Urothelium cell line (cell line): ENCODE measurements at regions not wholly inside any gene's neighbourhood (a gene's known extent, or its start where the extent isn't known, plus 50 kb on each side); places are given as distances from the start of the nearest gene placed in this dataset.

Experiments
- DNase-seq: peaks from one replicate; pipeline ENCODE4 v3.0.0; 2011; ENCODE audit warnings: low spot score, mixed read lengths
- FAIRE-seq: peaks from 2 replicates; lab custom pipeline; 2011; peaks lifted over from hg19 to GRCh38; lab: Jason Lieb, UNC

DNA sequence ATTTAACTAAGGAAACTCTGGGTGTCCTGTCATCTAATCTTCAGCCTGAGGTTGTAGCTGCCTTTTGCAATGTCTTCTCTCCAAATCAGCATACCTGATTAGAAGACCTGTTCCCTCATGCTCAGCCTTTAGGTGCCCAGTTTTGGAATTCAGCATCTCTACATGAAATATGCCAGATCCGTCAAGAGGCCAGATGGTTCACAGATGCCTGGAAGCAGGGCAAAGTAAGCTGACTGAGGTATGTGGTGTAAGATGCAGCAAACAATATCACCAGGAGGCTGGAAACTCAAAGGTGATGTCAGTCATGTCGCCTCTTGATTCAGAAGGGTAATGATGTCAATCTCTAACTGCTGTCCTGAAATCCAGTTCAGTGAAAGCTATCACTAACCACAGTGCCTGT lies 324.4 kb downstream of the PRELID2 start:
- no peak for DNase-seq

DNA sequence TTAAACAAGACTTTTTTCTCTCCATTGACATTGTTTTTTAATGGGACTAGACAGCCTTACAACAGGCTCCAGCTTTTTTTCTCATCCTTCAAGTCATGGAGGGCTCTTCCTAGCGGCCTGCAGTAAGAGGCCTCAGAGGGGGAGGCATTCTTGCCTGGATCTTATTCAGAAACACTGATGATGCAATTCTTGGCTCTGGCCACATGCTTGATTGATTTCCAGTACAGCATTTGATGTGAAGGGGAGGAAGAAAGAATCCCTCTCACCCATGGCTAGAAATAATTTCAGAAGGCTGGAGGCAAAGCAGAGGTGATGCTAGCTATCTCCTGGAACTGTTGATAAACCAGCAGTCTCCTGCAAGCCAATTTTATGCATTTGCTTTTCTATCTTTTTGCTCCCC lies 324.8 kb downstream of the PRELID2 start:
- no peak for DNase-seq
- no peak for FAIRE-seq

More for the DNA sequence above, 324.4 kb downstream of the PRELID2 start:
- FAIRE-seq, result no peak

GRCh38 chr5:145509336-145510136 lies 325.6 kb downstream of the PRELID2 start:
- DNase-seq (no peak), FAIRE-seq (no peak)

DNA sequence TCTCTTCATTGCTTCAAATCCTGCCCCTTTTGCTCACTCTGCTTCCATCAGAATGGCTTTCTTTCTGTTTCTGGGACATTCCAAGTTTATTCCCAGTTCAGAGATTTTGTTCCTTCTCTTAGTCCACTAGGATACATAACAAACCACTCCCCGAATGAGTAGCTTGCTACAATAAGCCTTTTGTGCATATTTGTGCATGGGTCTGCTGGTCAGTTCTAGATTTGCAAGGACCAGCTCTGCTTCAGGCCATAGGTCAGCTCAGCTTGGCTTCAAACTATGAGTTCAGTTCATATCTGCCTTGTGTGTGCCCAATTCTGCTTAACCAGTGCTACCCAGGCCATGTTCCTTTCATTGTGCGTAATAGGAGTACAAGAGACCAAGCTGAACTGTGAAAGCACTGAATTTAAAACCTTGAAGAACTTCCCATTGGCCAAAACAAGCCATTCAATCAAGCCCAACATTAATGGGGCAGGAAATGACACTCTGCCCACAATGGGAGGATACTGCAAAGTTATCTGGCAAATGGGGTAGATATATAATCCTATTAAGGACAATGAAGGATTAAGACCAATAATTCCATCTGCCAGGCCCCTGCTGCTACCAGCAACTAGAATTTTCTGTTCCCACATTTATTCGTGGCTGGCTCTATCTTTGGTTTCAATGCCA lies 328.8 kb downstream of the PRELID2 start:
- DNase-seq (no peak), FAIRE-seq (no peak)

- no peak for FAIRE-seq
These were observed 332.2 kb downstream of the PRELID2 start for GRCh38 chr5:145502906-145503305.

GRCh38 chr5:145500710-145501109 lies 334.4 kb downstream of the PRELID2 start:
- no peak for DNase-seq
- no peak for FAIRE-seq

More at GRCh38 chr5:145502906-145503305, 332.2 kb downstream of the PRELID2 start:
- no peak for DNase-seq

- FAIRE-seq (no peak), DNase-seq (no peak)
These were observed 335.7 kb downstream of the PRELID2 start for GRCh38 chr5:145499483-145499882.

DNA sequence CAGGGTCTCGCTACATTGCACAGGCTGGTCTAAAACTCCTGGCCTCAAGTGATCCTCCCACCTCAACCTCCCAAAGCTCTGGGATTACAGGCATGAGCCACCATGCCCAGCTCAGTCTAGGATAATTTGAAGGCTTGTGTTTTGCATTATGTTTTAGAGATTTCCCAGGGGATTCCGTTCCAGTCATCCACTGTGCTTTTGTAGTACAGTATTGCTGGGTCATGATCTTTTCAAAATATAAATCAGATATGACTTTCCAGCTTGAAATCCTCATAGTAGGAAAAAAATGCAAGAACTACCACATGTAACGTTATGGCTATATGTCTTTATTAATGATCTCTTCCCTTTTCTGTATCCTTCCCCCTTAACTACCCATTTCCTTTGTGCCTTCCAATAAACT lies 338.1 kb downstream of the PRELID2 start:
- DNase-seq (no peak), FAIRE-seq (no peak)

GRCh38 chr5:145495741-145496140 lies 339.4 kb downstream of the PRELID2 start:
- peak; percentile 67 for DNase-seq
- FAIRE-seq, result no peak

DNA sequence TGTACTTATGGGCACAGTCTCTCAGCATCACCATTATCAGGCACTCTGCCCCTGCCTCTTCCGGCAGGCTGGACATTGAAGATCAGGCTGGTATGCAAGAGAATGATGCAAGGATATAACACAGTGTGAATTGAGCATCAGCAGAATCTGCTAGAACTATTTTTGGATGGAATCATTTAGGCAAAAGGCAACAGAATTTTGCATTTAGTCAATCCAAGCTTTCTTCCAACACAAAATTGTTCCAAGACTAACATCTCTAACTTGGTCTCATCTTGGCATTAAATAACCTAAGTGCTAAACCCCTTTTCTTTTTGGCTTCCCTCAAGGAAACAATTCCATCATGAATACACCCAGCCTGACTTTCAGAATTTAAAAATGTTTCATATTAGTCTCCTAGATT lies 339.9 kb downstream of the PRELID2 start:
- FAIRE-seq, result no peak
- no peak for DNase-seq

DNA sequence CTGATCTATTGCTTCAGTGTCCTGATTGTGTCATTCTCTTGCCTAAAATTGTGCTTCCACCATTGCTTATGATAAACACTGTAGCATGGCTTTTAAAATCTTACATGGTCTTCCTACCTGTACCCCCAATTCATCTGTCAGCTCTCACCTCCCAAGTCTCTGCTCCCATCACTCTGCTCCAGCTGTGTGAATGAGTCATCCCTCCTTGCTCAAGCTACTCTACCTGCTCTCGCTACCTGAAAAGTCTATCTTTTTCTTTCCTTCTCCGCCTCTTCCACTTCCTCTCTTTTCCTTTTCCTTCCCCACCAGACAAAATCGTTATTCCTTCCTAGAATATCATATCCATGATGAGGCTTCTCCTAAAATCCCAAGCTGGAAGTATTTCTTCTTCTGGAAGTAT lies 341.7 kb downstream of the PRELID2 start:
- FAIRE-seq (no peak), DNase-seq (no peak)

DNA sequence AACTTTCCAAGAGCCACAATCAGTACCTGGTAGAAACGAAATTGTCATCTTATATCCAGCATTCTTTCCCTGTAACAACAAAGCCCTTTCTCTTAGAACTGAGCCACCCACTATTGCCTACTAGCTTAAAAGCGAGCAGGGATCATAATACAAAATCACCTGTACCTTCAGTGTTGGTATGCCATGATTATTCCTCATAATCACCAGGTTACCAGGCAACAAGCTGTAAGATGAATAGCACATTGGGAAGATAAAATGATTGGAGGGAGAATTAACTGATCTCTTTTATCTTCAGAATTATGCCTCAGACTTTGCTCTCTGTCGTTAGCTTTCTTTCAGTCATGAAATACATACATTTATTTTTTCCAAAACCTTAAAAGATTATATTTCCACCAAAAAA lies 345.6 kb downstream of the PRELID2 start:
- DNase-seq (no peak), FAIRE-seq (no peak)

DNA sequence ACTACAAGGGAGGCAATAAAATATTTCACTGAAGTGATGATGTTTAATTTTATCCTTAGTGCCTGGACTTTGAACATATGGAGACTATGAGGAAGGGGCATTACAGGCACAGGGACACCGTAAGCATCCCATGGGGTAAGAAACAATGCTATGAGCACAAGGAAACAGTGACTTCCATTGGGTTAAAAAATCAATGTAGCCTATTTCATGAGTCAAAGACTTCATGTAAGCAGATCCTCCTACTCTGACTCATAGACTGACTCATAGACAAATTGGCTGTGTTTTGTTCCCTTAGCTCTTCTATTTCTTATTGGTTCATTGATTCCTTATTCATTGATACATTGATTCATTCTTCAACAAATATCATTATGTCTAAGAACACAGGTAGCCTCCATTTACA lies 351.0 kb downstream of the PRELID2 start:
- FAIRE-seq (no peak), DNase-seq (peak; percentile 58)

- FAIRE-seq (no peak), DNase-seq (peak; percentile 44)
These were observed 351.9 kb downstream of the PRELID2 start for GRCh38 chr5:145483212-145483611.

- DNase-seq (no peak), FAIRE-seq (no peak)
These were observed 355.3 kb downstream of the PRELID2 start for GRCh38 chr5:145479857-145480256.

DNA sequence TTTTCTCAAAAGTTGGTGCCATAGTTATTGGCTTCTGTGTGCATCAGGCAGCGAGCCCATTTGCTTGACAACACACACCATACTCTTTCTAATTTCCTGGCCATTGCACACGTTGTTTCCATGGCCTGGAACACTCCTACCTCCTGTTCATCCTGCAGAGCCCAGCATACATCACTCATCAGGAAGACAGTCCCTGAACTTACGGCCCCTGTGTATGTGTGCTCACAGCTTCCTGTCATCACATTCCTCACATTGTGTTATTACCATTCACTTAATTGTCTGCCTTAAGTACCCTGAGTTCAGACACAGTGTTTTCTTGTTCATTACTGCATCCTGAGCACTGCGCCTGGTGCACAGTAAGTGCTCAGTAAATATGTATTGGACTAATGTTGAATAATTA lies 355.9 kb downstream of the PRELID2 start:
- FAIRE-seq (peak; percentile 61), DNase-seq (peak; percentile 30)

DNA sequence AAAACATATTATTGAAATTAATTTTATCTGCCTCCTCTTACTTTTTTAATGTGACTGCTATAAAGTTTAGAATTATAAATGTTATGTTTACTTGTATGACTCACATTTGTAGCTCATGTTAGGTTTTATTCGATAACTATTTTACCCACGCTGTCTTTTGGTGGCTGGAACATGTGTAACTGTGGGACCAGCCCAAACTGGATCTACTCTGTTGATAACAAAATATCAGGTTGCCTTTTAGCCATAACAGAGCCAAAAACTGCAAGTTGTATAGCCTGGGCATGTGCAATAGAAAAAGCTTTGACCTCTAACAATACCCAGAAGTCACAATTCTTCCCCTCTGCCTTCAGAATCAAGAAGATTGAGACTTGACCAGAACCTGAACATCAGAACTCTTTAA lies 356.5 kb downstream of the PRELID2 start:
- DNase-seq (no peak), FAIRE-seq (no peak)

- no peak for FAIRE-seq
These were observed 362.0 kb downstream of the PRELID2 start for GRCh38 chr5:145473042-145473642.

GRCh38 chr5:145471831-145472612 lies 363.1 kb downstream of the PRELID2 start:
- no peak for DNase-seq
- FAIRE-seq, result no peak

More at GRCh38 chr5:145473042-145473642, 362.0 kb downstream of the PRELID2 start:
- no peak for DNase-seq

- FAIRE-seq, result no peak
- DNase-seq, result no peak
These were observed 364.1 kb downstream of the PRELID2 start for GRCh38 chr5:145471026-145471425.

DNA sequence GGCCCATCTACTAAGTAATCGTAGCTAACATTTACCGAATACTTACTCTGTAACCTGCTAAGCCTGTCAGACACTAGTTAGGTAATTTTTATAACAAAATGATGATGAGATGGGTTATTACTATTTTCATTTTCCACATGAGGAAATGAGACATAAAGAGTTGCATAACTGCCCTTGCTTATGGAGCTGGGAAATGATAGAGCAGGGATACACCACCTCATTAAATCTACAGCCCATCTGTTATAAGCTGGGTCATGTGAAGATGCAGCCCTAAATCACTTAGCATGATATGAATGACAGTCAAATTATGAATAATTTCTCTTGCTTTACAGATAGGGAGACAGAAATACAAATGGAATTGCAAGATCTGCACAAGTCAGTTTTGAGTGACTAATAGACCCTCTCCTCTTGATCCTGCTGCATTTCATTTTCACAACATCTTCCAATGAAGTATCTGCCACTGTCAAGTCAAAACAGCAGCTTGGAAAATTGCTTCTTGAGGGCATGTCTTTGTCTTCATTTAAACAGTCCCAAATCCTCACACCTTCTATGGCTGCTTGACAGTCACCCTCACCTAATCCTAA lies 364.7 kb downstream of the PRELID2 start:
- FAIRE-seq (no peak), DNase-seq (no peak)
